ENCODE measurements at regions not wholly inside any gene's neighbourhood (a gene's known extent, or its start where the extent isn't known, plus 50 kb on each side); places are given as distances from the start of the nearest gene placed in this dataset.

DNA sequence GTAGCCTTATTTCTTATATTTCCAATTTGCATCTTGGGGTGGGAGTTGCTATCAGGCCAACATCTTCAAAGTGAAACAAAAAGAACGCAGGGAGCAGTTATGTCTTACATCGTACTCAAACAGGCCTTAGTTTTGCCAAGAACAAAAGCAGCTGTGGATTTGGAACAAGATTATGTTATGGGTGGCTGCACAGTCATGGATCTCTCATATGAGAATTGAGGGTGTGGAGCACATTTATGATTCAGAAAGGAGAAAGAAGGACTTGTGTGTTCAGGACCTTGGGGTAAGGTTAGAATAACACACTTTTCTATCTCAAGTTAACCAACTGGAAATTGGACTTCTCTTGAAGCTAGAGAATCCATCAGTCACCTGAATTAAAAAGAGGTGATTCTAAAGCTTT is 259.9 kb downstream of the FOXA2 start:
- TF ChIP-seq, protein P1, sequence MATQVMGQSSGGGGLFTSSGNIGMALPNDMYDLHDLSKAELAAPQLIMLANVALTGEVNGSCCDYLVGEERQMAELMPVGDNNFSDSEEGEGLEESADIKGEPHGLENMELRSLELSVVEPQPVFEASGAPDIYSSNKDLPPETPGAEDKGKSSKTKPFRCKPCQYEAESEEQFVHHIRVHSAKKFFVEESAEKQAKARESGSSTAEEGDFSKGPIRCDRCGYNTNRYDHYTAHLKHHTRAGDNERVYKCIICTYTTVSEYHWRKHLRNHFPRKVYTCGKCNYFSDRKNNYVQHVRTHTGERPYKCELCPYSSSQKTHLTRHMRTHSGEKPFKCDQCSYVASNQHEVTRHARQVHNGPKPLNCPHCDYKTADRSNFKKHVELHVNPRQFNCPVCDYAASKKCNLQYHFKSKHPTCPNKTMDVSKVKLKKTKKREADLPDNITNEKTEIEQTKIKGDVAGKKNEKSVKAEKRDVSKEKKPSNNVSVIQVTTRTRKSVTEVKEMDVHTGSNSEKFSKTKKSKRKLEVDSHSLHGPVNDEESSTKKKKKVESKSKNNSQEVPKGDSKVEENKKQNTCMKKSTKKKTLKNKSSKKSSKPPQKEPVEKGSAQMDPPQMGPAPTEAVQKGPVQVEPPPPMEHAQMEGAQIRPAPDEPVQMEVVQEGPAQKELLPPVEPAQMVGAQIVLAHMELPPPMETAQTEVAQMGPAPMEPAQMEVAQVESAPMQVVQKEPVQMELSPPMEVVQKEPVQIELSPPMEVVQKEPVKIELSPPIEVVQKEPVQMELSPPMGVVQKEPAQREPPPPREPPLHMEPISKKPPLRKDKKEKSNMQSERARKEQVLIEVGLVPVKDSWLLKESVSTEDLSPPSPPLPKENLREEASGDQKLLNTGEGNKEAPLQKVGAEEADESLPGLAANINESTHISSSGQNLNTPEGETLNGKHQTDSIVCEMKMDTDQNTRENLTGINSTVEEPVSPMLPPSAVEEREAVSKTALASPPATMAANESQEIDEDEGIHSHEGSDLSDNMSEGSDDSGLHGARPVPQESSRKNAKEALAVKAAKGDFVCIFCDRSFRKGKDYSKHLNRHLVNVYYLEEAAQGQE (IDR thresholded peaks at IDR 0.05) = no peak
- TF ChIP-seq, protein P2, sequence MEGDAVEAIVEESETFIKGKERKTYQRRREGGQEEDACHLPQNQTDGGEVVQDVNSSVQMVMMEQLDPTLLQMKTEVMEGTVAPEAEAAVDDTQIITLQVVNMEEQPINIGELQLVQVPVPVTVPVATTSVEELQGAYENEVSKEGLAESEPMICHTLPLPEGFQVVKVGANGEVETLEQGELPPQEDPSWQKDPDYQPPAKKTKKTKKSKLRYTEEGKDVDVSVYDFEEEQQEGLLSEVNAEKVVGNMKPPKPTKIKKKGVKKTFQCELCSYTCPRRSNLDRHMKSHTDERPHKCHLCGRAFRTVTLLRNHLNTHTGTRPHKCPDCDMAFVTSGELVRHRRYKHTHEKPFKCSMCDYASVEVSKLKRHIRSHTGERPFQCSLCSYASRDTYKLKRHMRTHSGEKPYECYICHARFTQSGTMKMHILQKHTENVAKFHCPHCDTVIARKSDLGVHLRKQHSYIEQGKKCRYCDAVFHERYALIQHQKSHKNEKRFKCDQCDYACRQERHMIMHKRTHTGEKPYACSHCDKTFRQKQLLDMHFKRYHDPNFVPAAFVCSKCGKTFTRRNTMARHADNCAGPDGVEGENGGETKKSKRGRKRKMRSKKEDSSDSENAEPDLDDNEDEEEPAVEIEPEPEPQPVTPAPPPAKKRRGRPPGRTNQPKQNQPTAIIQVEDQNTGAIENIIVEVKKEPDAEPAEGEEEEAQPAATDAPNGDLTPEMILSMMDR (IDR thresholded peaks at IDR 0.05; ENCODE audit: low read depth, low read length, missing input control) = no peak
- TF ChIP-seq TAF1 (conservative IDR thresholded peaks at IDR 0.05) (no peak), RAD21 (IDR thresholded peaks at IDR 0.05) (no peak), EGR1 (IDR thresholded peaks at IDR 0.05; ENCODE audit: low read depth in 2 of 2) (no peak), YY1 (IDR thresholded peaks at IDR 0.05) (no peak), RXRA (IDR thresholded peaks at IDR 0.05) (no peak), FOXA1 (IDR thresholded peaks at IDR 0.05) (no peak), JUND (IDR thresholded peaks at IDR 0.05) (no peak), GABPA (IDR thresholded peaks at IDR 0.05 in 1 of 2, conservative IDR thresholded peaks at IDR 0.05 in 1 of 2) (no peak), SP1 (IDR thresholded peaks at IDR 0.05) (no peak)
- TF ChIP-seq, protein P3, sequence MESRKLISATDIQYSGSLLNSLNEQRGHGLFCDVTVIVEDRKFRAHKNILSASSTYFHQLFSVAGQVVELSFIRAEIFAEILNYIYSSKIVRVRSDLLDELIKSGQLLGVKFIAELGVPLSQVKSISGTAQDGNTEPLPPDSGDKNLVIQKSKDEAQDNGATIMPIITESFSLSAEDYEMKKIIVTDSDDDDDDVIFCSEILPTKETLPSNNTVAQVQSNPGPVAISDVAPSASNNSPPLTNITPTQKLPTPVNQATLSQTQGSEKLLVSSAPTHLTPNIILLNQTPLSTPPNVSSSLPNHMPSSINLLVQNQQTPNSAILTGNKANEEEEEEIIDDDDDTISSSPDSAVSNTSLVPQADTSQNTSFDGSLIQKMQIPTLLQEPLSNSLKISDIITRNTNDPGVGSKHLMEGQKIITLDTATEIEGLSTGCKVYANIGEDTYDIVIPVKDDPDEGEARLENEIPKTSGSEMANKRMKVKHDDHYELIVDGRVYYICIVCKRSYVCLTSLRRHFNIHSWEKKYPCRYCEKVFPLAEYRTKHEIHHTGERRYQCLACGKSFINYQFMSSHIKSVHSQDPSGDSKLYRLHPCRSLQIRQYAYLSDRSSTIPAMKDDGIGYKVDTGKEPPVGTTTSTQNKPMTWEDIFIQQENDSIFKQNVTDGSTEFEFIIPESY (IDR thresholded peaks at IDR 0.05) = no peak
- TF ChIP-seq, protein P4, sequence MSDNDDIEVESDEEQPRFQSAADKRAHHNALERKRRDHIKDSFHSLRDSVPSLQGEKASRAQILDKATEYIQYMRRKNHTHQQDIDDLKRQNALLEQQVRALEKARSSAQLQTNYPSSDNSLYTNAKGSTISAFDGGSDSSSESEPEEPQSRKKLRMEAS (IDR thresholded peaks at IDR 0.05) = no peak
- TF ChIP-seq, protein P5, sequence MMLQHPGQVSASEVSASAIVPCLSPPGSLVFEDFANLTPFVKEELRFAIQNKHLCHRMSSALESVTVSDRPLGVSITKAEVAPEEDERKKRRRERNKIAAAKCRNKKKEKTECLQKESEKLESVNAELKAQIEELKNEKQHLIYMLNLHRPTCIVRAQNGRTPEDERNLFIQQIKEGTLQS (IDR thresholded peaks at IDR 0.05) = no peak

Measured in liver (tissue), 3 donors.